ENCODE measurements at regions not wholly inside any gene's neighbourhood (a gene's known extent, or its start where the extent isn't known, plus 50 kb on each side); places are given as distances from the start of the nearest gene placed in this dataset.

- Histone ChIP-seq H3K4me1 (ENCODE audit: control insufficient read depth in 2 of 2, insufficient read depth in 1 of 2, low read depth in 1 of 2, low read length in 2 of 2) (peaks cover 0 to 1% of the 10 kb centered on the region in 2 donors), H2BK5ac (ENCODE audit: low read length) (no peak overlapping the region), H2BK15ac (ENCODE audit: low read length) (no peak overlapping the region), H3K27ac (replicated peaks; ENCODE audit: low read length) (no peak overlapping the region), H2AK5ac (ENCODE audit: low read depth, low read length) (no peak overlapping the region), H3K4me2 (ENCODE audit: insufficient read depth, low read length, poor library complexity, severe bottlenecking) (no peak overlapping the region), H3K9ac (ENCODE audit: low read depth, low read length, poor library complexity) (no peak overlapping the region), H3K4ac (ENCODE audit: low read length) (no peak overlapping the region), H2BK12ac (ENCODE audit: low read length) (no peak overlapping the region), H3K79me1 (ENCODE audit: low read depth, low read length) (no peaks in the 10 kb centered on the region), H3K18ac (ENCODE audit: low read length) (no peak overlapping the region), H3K4me3 (ENCODE audit: low read length in 2 of 2) (no peak overlapping the region), H3K36me3 (replicated peaks in 1 of 2; ENCODE audit: control insufficient read depth in 2 of 2, insufficient read depth in 2 of 2, low read length in 2 of 2) (no peaks in the 10 kb centered on the region), H4K8ac (ENCODE audit: low read depth, low read length) (no peak overlapping the region), H3K9me3 (replicated peaks in 1 of 2; ENCODE audit: control insufficient read depth in 2 of 2, insufficient read depth in 1 of 2, low read depth in 1 of 2, low read length in 2 of 2) (no peaks in the 10 kb centered on the region), H3K14ac (ENCODE audit: low read length) (no peak overlapping the region), H4K91ac (ENCODE audit: low read depth, low read length, poor library complexity) (no peak overlapping the region), H2AFZ (ENCODE audit: low read length) (peak overlapping the region; percentile 58), H2BK120ac (ENCODE audit: low read depth, low read length) (no peak overlapping the region), H3K23ac (ENCODE audit: low read depth, low read length, poor library complexity) (no peak overlapping the region), H3K27me3 (ENCODE audit: control insufficient read depth in 3 of 3, insufficient read depth in 3 of 3, low read depth in 1 of 3, low read length in 3 of 3) (no peaks in the 10 kb centered on the region)
- no CpG with 5 or more reads among the region's 2 CpGs for WGBS, 2 donors (ENCODE audit: extremely low coverage in 2 of 2, insufficient read length in 2 of 2, insufficient replicate concordance in 1 of 2)
- DNase-seq (ENCODE audit: low spot score): no peak
These were observed 511.0 kb upstream of the ALCAM start for GRCh38 chr3:104855702-104856101.

GRCh38 chr3:104856741-104857140 is 510.0 kb upstream of the ALCAM start:
- H3K36me3 ChIP-seq (replicated peaks in 1 of 2; ENCODE audit: control insufficient read depth in 2 of 2, insufficient read depth in 2 of 2, low read length in 2 of 2): no peaks in the 10 kb centered on the region
- H2BK120ac ChIP-seq (ENCODE audit: low read depth, low read length): no peak overlapping the region
- no peak overlapping the region for H4K8ac ChIP-seq (ENCODE audit: low read depth, low read length)
- H2AK5ac ChIP-seq (ENCODE audit: low read depth, low read length): no peak overlapping the region
- no peak overlapping the region for H3K14ac ChIP-seq (ENCODE audit: low read length)
- H3K4me1 ChIP-seq (ENCODE audit: control insufficient read depth in 2 of 2, insufficient read depth in 1 of 2, low read depth in 1 of 2, low read length in 2 of 2): peaks cover 0 to 1% of the 10 kb centered on the region in 2 donors
- no peak overlapping the region for H3K4ac ChIP-seq (ENCODE audit: low read length)
- H2BK5ac ChIP-seq (ENCODE audit: low read length): no peak overlapping the region
- H3K27ac ChIP-seq (replicated peaks; ENCODE audit: low read length): no peak overlapping the region
- H2BK12ac ChIP-seq (ENCODE audit: low read length): no peak overlapping the region
- no peak overlapping the region for H3K4me2 ChIP-seq (ENCODE audit: insufficient read depth, low read length, poor library complexity, severe bottlenecking)
- H3K9ac ChIP-seq (ENCODE audit: low read depth, low read length, poor library complexity): no peak overlapping the region
- H3K4me3 ChIP-seq (ENCODE audit: low read length in 2 of 2): no peak overlapping the region
- H3K79me1 ChIP-seq (ENCODE audit: low read depth, low read length): no peaks in the 10 kb centered on the region
- H2AFZ ChIP-seq (ENCODE audit: low read length): peak overlapping the region; percentile 58
- H3K23ac ChIP-seq (ENCODE audit: low read depth, low read length, poor library complexity): no peak overlapping the region
- no peaks in the 10 kb centered on the region for H3K9me3 ChIP-seq (replicated peaks in 1 of 2; ENCODE audit: control insufficient read depth in 2 of 2, insufficient read depth in 1 of 2, low read depth in 1 of 2, low read length in 2 of 2)
- no peak overlapping the region for H3K18ac ChIP-seq (ENCODE audit: low read length)
- DNase-seq (ENCODE audit: low spot score): no peak
- H2BK15ac ChIP-seq (ENCODE audit: low read length): no peak overlapping the region
- H4K91ac ChIP-seq (ENCODE audit: low read depth, low read length, poor library complexity): no peak overlapping the region
- WGBS, 2 donors (ENCODE audit: extremely low coverage in 2 of 2, insufficient read length in 2 of 2, insufficient replicate concordance in 1 of 2): no CpG with 5 or more reads among the region's 2 CpGs
- H3K27me3 ChIP-seq (ENCODE audit: control insufficient read depth in 3 of 3, insufficient read depth in 3 of 3, low read depth in 1 of 3, low read length in 3 of 3): no peaks in the 10 kb centered on the region

- Histone ChIP-seq H2AK5ac (ENCODE audit: low read depth, low read length) (no peak overlapping the region), H4K91ac (ENCODE audit: low read depth, low read length, poor library complexity) (no peak overlapping the region), H2BK15ac (ENCODE audit: low read length) (no peak overlapping the region), H3K9ac (ENCODE audit: low read depth, low read length, poor library complexity) (no peak overlapping the region), H2BK5ac (ENCODE audit: low read length) (no peak overlapping the region), H2BK120ac (ENCODE audit: low read depth, low read length) (no peak overlapping the region), H3K27me3 (ENCODE audit: control insufficient read depth in 3 of 3, insufficient read depth in 3 of 3, low read depth in 1 of 3, low read length in 3 of 3) (no peaks in the 10 kb centered on the region), H3K79me1 (ENCODE audit: low read depth, low read length) (no peaks in the 10 kb centered on the region), H3K14ac (ENCODE audit: low read length) (no peak overlapping the region), H3K36me3 (replicated peaks in 1 of 2; ENCODE audit: control insufficient read depth in 2 of 2, insufficient read depth in 2 of 2, low read length in 2 of 2) (no peaks in the 10 kb centered on the region), H3K4me1 (ENCODE audit: control insufficient read depth in 2 of 2, insufficient read depth in 1 of 2, low read depth in 1 of 2, low read length in 2 of 2) (no peaks in the 10 kb centered on the region), H3K9me3 (replicated peaks in 1 of 2; ENCODE audit: control insufficient read depth in 2 of 2, insufficient read depth in 1 of 2, low read depth in 1 of 2, low read length in 2 of 2) (no peaks in the 10 kb centered on the region), H3K4me2 (ENCODE audit: insufficient read depth, low read length, poor library complexity, severe bottlenecking) (no peak overlapping the region), H3K27ac (replicated peaks; ENCODE audit: low read length) (no peak overlapping the region), H3K4ac (ENCODE audit: low read length) (no peak overlapping the region), H3K18ac (ENCODE audit: low read length) (no peak overlapping the region), H3K23ac (ENCODE audit: low read depth, low read length, poor library complexity) (no peak overlapping the region), H2AFZ (ENCODE audit: low read length) (peak overlapping the region; percentile 20), H3K4me3 (ENCODE audit: low read length in 2 of 2) (no peak overlapping the region), H4K8ac (ENCODE audit: low read depth, low read length) (no peak overlapping the region), H2BK12ac (ENCODE audit: low read length) (no peak overlapping the region)
- WGBS, 2 donors (ENCODE audit: extremely low coverage in 2 of 2, insufficient read length in 2 of 2, insufficient replicate concordance in 1 of 2): no CpG with 5 or more reads among the region's 2 CpGs
- no peak for DNase-seq (ENCODE audit: low spot score)
These were observed 498.4 kb upstream of the ALCAM start for GRCh38 chr3:104868291-104868690.

- no peaks in the 10 kb centered on the region for H3K79me1 ChIP-seq (ENCODE audit: low read depth, low read length)
- no peak overlapping the region for H2BK120ac ChIP-seq (ENCODE audit: low read depth, low read length)
- no peaks in the 10 kb centered on the region for H3K27me3 ChIP-seq (ENCODE audit: control insufficient read depth in 3 of 3, insufficient read depth in 3 of 3, low read depth in 1 of 3, low read length in 3 of 3)
- H3K4me3 ChIP-seq (ENCODE audit: low read length in 2 of 2): no peak overlapping the region
- H2BK15ac ChIP-seq (ENCODE audit: low read length): no peak overlapping the region
- no peak overlapping the region for H4K8ac ChIP-seq (ENCODE audit: low read depth, low read length)
- no peaks in the 10 kb centered on the region for H3K4me1 ChIP-seq (ENCODE audit: control insufficient read depth in 2 of 2, insufficient read depth in 1 of 2, low read depth in 1 of 2, low read length in 2 of 2)
- H4K91ac ChIP-seq (ENCODE audit: low read depth, low read length, poor library complexity): no peak overlapping the region
- no peak overlapping the region for H3K9ac ChIP-seq (ENCODE audit: low read depth, low read length, poor library complexity)
- no peaks in the 10 kb centered on the region for H3K9me3 ChIP-seq (replicated peaks in 1 of 2; ENCODE audit: control insufficient read depth in 2 of 2, insufficient read depth in 1 of 2, low read depth in 1 of 2, low read length in 2 of 2)
- no peaks in the 10 kb centered on the region for H3K36me3 ChIP-seq (replicated peaks in 1 of 2; ENCODE audit: control insufficient read depth in 2 of 2, insufficient read depth in 2 of 2, low read length in 2 of 2)
- DNase-seq (ENCODE audit: low spot score): no peak
- H3K4ac ChIP-seq (ENCODE audit: low read length): no peak overlapping the region
- H2BK12ac ChIP-seq (ENCODE audit: low read length): no peak overlapping the region
- no CpG with 5 or more reads among the region's 1 CpG for WGBS, 2 donors (ENCODE audit: extremely low coverage in 2 of 2, insufficient read length in 2 of 2, insufficient replicate concordance in 1 of 2)
- H2AFZ ChIP-seq (ENCODE audit: low read length): no peak overlapping the region
- no peak overlapping the region for H3K23ac ChIP-seq (ENCODE audit: low read depth, low read length, poor library complexity)
- H3K18ac ChIP-seq (ENCODE audit: low read length): no peak overlapping the region
- no peak overlapping the region for H3K4me2 ChIP-seq (ENCODE audit: insufficient read depth, low read length, poor library complexity, severe bottlenecking)
- no peak overlapping the region for H2AK5ac ChIP-seq (ENCODE audit: low read depth, low read length)
- H3K27ac ChIP-seq (replicated peaks; ENCODE audit: low read length): no peak overlapping the region
- H3K14ac ChIP-seq (ENCODE audit: low read length): no peak overlapping the region
- no peak overlapping the region for H2BK5ac ChIP-seq (ENCODE audit: low read length)
These were observed 496.4 kb upstream of the ALCAM start for GRCh38 chr3:104870276-104870675.
